HEK293T (cell line): ENCODE measurements at regions not wholly inside any gene's neighbourhood (a gene's known extent, or its start where the extent isn't known, plus 50 kb on each side); places are given as distances from the start of the nearest gene placed in this dataset.

Experiments used
- ARNT ChIP-seq: fragments of 450-650 bp; IDR thresholded peaks from 2 replicates; pipeline ENCODE4 v1.6.1; 2017; ENCODE audit warnings: mild to moderate bottlenecking
- BHLHE40 ChIP-seq: fragments of 450-650 bp; IDR thresholded peaks from 2 replicates; pipeline ENCODE4 v1.6.1; 2016; ENCODE audit warnings: mild to moderate bottlenecking, moderate library complexity, borderline replicate concordance
- CTBP1 ChIP-seq: fragments of 450-650 bp; IDR thresholded peaks from 2 replicates; pipeline ENCODE4 v1.6.1; 2016; ENCODE audit warnings: borderline replicate concordance
- FOXA1 ChIP-seq: fragments of 450-650 bp; IDR thresholded peaks from 2 replicates; pipeline ENCODE4 v1.6.1; 2016; ENCODE audit warnings: mild to moderate bottlenecking
- FOXK2 ChIP-seq: fragments of 450-650 bp; IDR thresholded peaks from 2 replicates; pipeline ENCODE4 v1.6.1; 2016; ENCODE audit warnings: mild to moderate bottlenecking
- FOXM1 ChIP-seq: fragments of 450-650 bp; IDR thresholded peaks from 2 replicates; pipeline ENCODE4 v1.6.1; 2017; ENCODE audit warnings: mild to moderate bottlenecking, borderline replicate concordance
- NFRKB ChIP-seq: fragments of 450-650 bp; IDR thresholded peaks from 2 replicates; pipeline ENCODE4 v1.6.1; 2016; ENCODE audit warnings: mild to moderate bottlenecking, moderate library complexity
- PKNOX1 ChIP-seq: fragments of 450-650 bp; IDR thresholded peaks from 2 replicates; pipeline ENCODE4 v1.6.1; 2016
- SP1 ChIP-seq: fragments of 450-650 bp; IDR thresholded peaks from 2 replicates; pipeline ENCODE4 v1.6.1; 2017
- SUZ12 ChIP-seq: fragments of 450-650 bp; IDR thresholded peaks from 2 replicates; pipeline ENCODE4 v1.6.1; 2016; ENCODE audit warnings: mild to moderate bottlenecking
- ZNF384 ChIP-seq: fragments of 450-650 bp; IDR thresholded peaks from 2 replicates; pipeline ENCODE4 v1.6.1; 2016

- TF ChIP-seq FOXK2 (no peak), ZNF384 (no peak), SP1 (no peak), PKNOX1 (no peak), BHLHE40 (no peak), FOXA1 (no peak), NFRKB (no peak), CTBP1 (no peak), SUZ12 (no peak), FOXM1 (no peak), ARNT (no peak)
Measured at GRCh38 chrX:150227321-150227860, 135.7 kb upstream of the MAMLD1 start.
